Daoy (cell line): ENCODE measurements at regions not wholly inside any gene's neighbourhood (a gene's known extent, or its start where the extent isn't known, plus 50 kb on each side); places are given as distances from the start of the nearest gene placed in this dataset.

Experiments
- DNase-seq: peaks from one replicate; pipeline ENCODE4 v3.0.0-alpha.2; 2015; ENCODE audit warnings: low read depth

GRCh38 chr10:83869898-83870297, 269.4 kb upstream of the GHITM start:
- DNase-seq: no peak

- DNase-seq: peak; percentile 22
These were observed 267.9 kb upstream of the GHITM start for GRCh38 chr10:83871187-83872081.

- no peak for DNase-seq
These were observed 259.0 kb upstream of the GHITM start for GRCh38 chr10:83880252-83880791.

GRCh38 chr10:83881661-83882060, 257.6 kb upstream of the GHITM start:
- DNase-seq: no peak

GRCh38 chr10:83886871-83887270, 252.4 kb upstream of the GHITM start:
- no peak for DNase-seq

GRCh38 chr10:83892737-83893136, 246.6 kb upstream of the GHITM start:
- no peak for DNase-seq

- DNase-seq: no peak
These were observed 243.1 kb upstream of the GHITM start for GRCh38 chr10:83896219-83896618.

- DNase-seq: no peak
These were observed 241.7 kb upstream of the GHITM start for GRCh38 chr10:83897626-83898025.

- no peak for DNase-seq
These were observed 230.8 kb upstream of the GHITM start for GRCh38 chr10:83908506-83908905.

- no peak for DNase-seq
These were observed 230.3 kb upstream of the GHITM start for GRCh38 chr10:83909001-83909400.

GRCh38 chr10:83915801-83916200, 223.5 kb upstream of the GHITM start:
- DNase-seq: no peak

- no peak for DNase-seq
These were observed 221.5 kb upstream of the GHITM start for GRCh38 chr10:83917537-83918506.

- DNase-seq: no peak
These were observed 220.1 kb upstream of the GHITM start for GRCh38 chr10:83919187-83919586.

GRCh38 chr10:83921984-83922860, 217.1 kb upstream of the GHITM start:
- no peak for DNase-seq

GRCh38 chr10:83925133-83925532, 214.2 kb upstream of the GHITM start:
- DNase-seq: no peak

- no peak for DNase-seq
These were observed 212.7 kb upstream of the GHITM start for GRCh38 chr10:83926606-83927005.

- DNase-seq: no peak
These were observed 212.1 kb upstream of the GHITM start for GRCh38 chr10:83927166-83927565.

- DNase-seq: no peak
These were observed 209.9 kb upstream of the GHITM start for GRCh38 chr10:83929399-83929798.

- no peak for DNase-seq
These were observed 207.6 kb upstream of the GHITM start for GRCh38 chr10:83931669-83932068.

GRCh38 chr10:83932245-83932644, 207.1 kb upstream of the GHITM start:
- no peak for DNase-seq

- no peak for DNase-seq
These were observed 205.2 kb upstream of the GHITM start for GRCh38 chr10:83934062-83934461.
